ENCODE measurements at regions not wholly inside any gene's neighbourhood (a gene's known extent, or its start where the extent isn't known, plus 50 kb on each side); places are given as distances from the start of the nearest gene placed in this dataset.

GRCh38 chr2:221731432-221732145, 159.5 kb upstream of the EPHA4 start:
- TF ChIP-seq ELF4 (IDR thresholded peaks at IDR 0.05) (no peak), CTBP1 (IDR thresholded peaks at IDR 0.05; ENCODE audit: borderline replicate concordance) (no peak), TARDBP (IDR thresholded peaks at IDR 0.05) (no peak), L3MBTL2 (conservative IDR thresholded peaks at IDR 0.05) (no peak), FOXA1 (IDR thresholded peaks at IDR 0.05) (no peak), ZNF384 (IDR thresholded peaks at IDR 0.05) (no peak), NFRKB (IDR thresholded peaks at IDR 0.05) (no peak)
